PC-3 (cell line): ENCODE measurements at regions not wholly inside any gene's neighbourhood (a gene's known extent, or its start where the extent isn't known, plus 50 kb on each side); places are given as distances from the start of the nearest gene placed in this dataset.

Experiments
- ATAC-seq: fragments of 200-7000 bp; cut with Tn5 transposase; 2 replicates; pipeline ENCODE4 v1.9.1; 2020; ENCODE audit warnings: mild to moderate bottlenecking, moderate library complexity
- BruUV-seq: library from RNA; stranded (reverse); fragments of 400-500 nt; replicated peaks from 2 replicates; lab custom pipeline; 2021; lab: Mats Ljungman, UMichigan
- CTCF ChIA-PET: fragments of 300-600 bp; sonication (Branson Sonifier 250); formaldehyde crosslinking; loops from one replicate; lab custom pipeline; 2022; ENCODE audit warnings: antibody characterized with exemption; lab: Charles Lee
- POLR2A ChIA-PET: fragments of 300-600 bp; sonication (Branson Sonifier 250); formaldehyde crosslinking; loops from one replicate; lab custom pipeline; 2022; ENCODE audit warnings: antibody characterized with exemption; ENCODE audit not compliant: unreplicated experiment; lab: Charles Lee
- DNase-seq: peaks from one replicate; pipeline ENCODE4 v3.0.0-alpha.2; 2015
- H2AFZ ChIP-seq: fragments of 300-600 bp; sonication (generic); 2 replicates; pipeline ENCODE4 v1.6.0; 2016; ENCODE audit warnings: antibody characterized with exemption, low read length
- H3F3A ChIP-seq: fragments of 300-600 bp; sonication (generic); one replicate; pipeline ENCODE4 v1.6.0; 2017; ENCODE audit warnings: antibody characterized with exemption, low read length, control low read depth, mild to moderate bottlenecking; ENCODE audit not compliant: unreplicated experiment
- H3K27ac ChIP-seq: fragments of 300-600 bp; sonication (generic); 2 replicates; pipeline ENCODE4 v1.5.1; 2016; ENCODE audit warnings: mild to moderate bottlenecking, low read length
- H3K27me3 ChIP-seq: fragments of 300-600 bp; sonication (generic); 2 replicates; pipeline ENCODE4 v1.6.1; 2016; ENCODE audit warnings: low read length, mixed read lengths
- H3K36me3 ChIP-seq: fragments of 300-600 bp; sonication (generic); 2 replicates; pipeline ENCODE4 v1.6.1; 2016; ENCODE audit warnings: low read depth, mixed run types, low read length, mixed read lengths
- H3K4me1 ChIP-seq: fragments of 300-600 bp; sonication (generic); 2 replicates; pipeline ENCODE4 v1.5.1; 2016; ENCODE audit warnings: low read length; ENCODE audit not compliant: insufficient read depth
- H3K4me2 ChIP-seq: fragments of 300-600 bp; sonication (generic); 2 replicates; pipeline ENCODE4 v1.6.0; 2016; ENCODE audit warnings: low read length
- H3K4me3 ChIP-seq: fragments of 300-600 bp; sonication (generic); 2 replicates; pipeline ENCODE4 v1.5.1; 2016; ENCODE audit warnings: mild to moderate bottlenecking, low read length, mixed read lengths
- H3K79me2 ChIP-seq: fragments of 300-600 bp; sonication (generic); 2 replicates; pipeline ENCODE4 v1.6.1; 2017; ENCODE audit warnings: low read length, mixed read lengths
- H3K9ac ChIP-seq: fragments of 300-600 bp; sonication (generic); 2 replicates; pipeline ENCODE4 v1.6.0; 2016; ENCODE audit warnings: mild to moderate bottlenecking, low read length
- H3K9me2 ChIP-seq: fragments of 300-600 bp; sonication (generic); replicated peaks from 2 replicates; pipeline ENCODE4 v1.6.1; 2016; ENCODE audit warnings: mixed run types, low read length, mixed read lengths
- H3K9me3 ChIP-seq: fragments of 300-600 bp; sonication (generic); 2 replicates; pipeline ENCODE4 v1.6.1; 2016; ENCODE audit warnings: low read length, mixed read lengths
- H4K20me1 ChIP-seq: fragments of 300-600 bp; sonication (generic); 2 replicates; pipeline ENCODE4 v1.6.1; 2016; ENCODE audit warnings: low read length, mixed read lengths
- EZH2 ChIP-seq: fragments of 300-600 bp; sonication (generic); IDR thresholded peaks from one replicate; pipeline ENCODE4 v1.6.1; 2017; ENCODE audit warnings: antibody characterized with exemption, mild to moderate bottlenecking, low read length; ENCODE audit not compliant: unreplicated experiment
- EZH2phosphoT487 ChIP-seq: fragments of 300-600 bp; sonication (generic); IDR thresholded peaks from 2 replicates; pipeline ENCODE4 v1.6.1; 2018; ENCODE audit warnings: mild to moderate bottlenecking, antibody characterized with exemption, low read length, borderline replicate concordance
- intact Hi-C: fragments of 100-400 bp; cut with micrococcal nuclease; formaldehyde crosslinking; loops from 2 replicates; pipeline ENCODE4 v1.9.0; 2023
- TF ChIP-seq, protein P1 (sequence below): fragments of 300-600 bp; sonication (generic); conservative IDR thresholded peaks from 2 replicates; pipeline ENCODE4 v1.5.1; 2017; ENCODE audit warnings: antibody characterized with exemption, low read depth, mild to moderate bottlenecking, low read length

DNA sequence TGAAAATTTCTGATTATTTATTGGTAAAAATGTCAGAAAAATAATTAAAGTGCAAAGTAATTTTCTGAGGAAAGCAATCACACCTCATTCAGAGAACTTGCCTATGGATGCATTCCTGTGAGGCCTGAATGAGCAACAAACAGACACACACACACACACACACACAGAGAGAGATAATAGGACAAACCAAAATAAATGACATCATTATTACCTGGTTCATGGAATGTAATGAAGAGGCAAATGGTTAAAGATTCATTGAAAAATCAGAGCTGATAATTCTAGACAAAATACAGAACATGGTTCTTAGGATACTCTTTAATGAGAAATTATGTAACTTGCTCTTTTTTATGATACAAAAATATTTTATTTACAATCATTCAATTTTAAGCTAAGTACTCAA lies 490.6 kb upstream of the POU3F2 start:
- Histone ChIP-seq H3K4me3 (no peak overlapping the region), H2AFZ (no peak overlapping the region), H3K79me2 (no peaks in the 10 kb centered on the region), H3K27me3 (no peaks in the 10 kb centered on the region), H3F3A (no peaks in the 10 kb centered on the region), H3K36me3 (no peaks in the 10 kb centered on the region), H3K9me3 (no peaks in the 10 kb centered on the region), H3K9me2 (no peaks in the 10 kb centered on the region), H4K20me1 (no peaks in the 10 kb centered on the region), H3K4me1 (no peaks in the 10 kb centered on the region), H3K4me2 (no peak overlapping the region), H3K27ac (no peak overlapping the region), H3K9ac (no peak overlapping the region)
- TF ChIP-seq EZH2 (no peak), EZH2phosphoT487 (no peak)
- TF ChIP-seq, protein P1, sequence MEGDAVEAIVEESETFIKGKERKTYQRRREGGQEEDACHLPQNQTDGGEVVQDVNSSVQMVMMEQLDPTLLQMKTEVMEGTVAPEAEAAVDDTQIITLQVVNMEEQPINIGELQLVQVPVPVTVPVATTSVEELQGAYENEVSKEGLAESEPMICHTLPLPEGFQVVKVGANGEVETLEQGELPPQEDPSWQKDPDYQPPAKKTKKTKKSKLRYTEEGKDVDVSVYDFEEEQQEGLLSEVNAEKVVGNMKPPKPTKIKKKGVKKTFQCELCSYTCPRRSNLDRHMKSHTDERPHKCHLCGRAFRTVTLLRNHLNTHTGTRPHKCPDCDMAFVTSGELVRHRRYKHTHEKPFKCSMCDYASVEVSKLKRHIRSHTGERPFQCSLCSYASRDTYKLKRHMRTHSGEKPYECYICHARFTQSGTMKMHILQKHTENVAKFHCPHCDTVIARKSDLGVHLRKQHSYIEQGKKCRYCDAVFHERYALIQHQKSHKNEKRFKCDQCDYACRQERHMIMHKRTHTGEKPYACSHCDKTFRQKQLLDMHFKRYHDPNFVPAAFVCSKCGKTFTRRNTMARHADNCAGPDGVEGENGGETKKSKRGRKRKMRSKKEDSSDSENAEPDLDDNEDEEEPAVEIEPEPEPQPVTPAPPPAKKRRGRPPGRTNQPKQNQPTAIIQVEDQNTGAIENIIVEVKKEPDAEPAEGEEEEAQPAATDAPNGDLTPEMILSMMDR = no peak
- ATAC-seq (no peak), DNase-seq (no peak)
- intact Hi-C loops = no loop called here
- BruUV-seq = no TSS peak
- POLR2A ChIA-PET = no interaction called here
- CTCF ChIA-PET = no interaction called here

DNA sequence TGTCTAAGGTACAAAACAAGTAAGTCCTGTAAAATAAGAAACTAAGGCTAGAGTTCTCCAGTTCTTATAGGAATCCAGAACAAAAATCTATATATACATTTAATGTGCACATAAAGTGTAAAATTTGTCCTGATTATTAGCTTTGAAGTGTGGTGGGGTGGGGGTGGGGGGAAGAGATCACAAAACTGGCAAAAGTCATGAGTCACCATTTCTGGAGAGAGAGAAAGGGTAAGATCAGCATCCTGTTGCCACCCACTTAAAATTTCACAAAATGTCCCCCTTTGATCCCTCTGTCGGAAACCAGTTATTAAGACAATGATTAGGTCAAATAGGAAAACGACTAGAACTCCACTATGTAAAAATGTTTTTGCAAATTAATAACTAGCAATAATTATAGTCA lies 482.0 kb upstream of the POU3F2 start:
- intact Hi-C loops = no loop called here
- ChIA-PET CTCF (no interaction called here), POLR2A (no interaction called here)

DNA sequence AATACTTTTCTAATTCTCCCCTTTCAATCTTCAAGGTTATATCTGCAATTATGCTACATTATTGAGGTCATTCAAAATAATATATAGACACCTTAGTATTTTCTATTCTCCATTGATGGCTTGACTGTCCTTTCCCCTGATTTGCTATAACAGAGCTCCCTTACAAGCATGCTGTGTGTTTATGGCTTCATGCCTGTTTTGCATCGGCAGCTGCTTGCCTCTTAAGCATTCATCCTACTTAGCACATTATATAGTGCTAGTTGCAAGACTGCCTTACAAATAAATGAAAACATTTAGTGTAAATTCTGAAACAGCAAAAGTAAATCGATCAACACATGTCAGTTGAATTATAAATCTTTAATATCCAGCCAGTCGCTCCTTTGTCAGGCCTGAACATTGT lies 476.2 kb upstream of the POU3F2 start:
- ChIA-PET POLR2A (no interaction called here), CTCF (no interaction called here)
- no peak overlapping the region for H2AFZ ChIP-seq
- H3K9ac ChIP-seq = no peak overlapping the region
- H3K9me2 ChIP-seq = no peaks in the 10 kb centered on the region
- DNase-seq (no peak), ATAC-seq (no peak)
- H3K9me3 ChIP-seq = no peaks in the 10 kb centered on the region
- intact Hi-C loops = no loop called here
- no peaks in the 10 kb centered on the region for H3K79me2 ChIP-seq
- H3K36me3 ChIP-seq = no peaks in the 10 kb centered on the region
- no TSS peak for BruUV-seq
- TF ChIP-seq, protein P1 = no peak
- TF ChIP-seq EZH2phosphoT487 (no peak), EZH2 (no peak)
- H3K4me2 ChIP-seq = no peak overlapping the region
- H3F3A ChIP-seq = no peaks in the 10 kb centered on the region
- H4K20me1 ChIP-seq = no peaks in the 10 kb centered on the region
- no peaks in the 10 kb centered on the region; the same call in 1 of the 2 replicates for H3K27me3 ChIP-seq
- H3K4me1 ChIP-seq = no peaks in the 10 kb centered on the region
- no peak overlapping the region for H3K27ac ChIP-seq
- no peak overlapping the region for H3K4me3 ChIP-seq

More for the DNA sequence above, 482.0 kb upstream of the POU3F2 start:
- Histone ChIP-seq H3K4me3 (no peak overlapping the region), H2AFZ (no peak overlapping the region), H4K20me1 (no peaks in the 10 kb centered on the region), H3K4me1 (no peaks in the 10 kb centered on the region), H3K9ac (no peak overlapping the region), H3F3A (no peaks in the 10 kb centered on the region), H3K4me2 (no peak overlapping the region), H3K27me3 (no peaks in the 10 kb centered on the region; the same call in 1 of the 2 replicates), H3K27ac (no peak overlapping the region), H3K9me2 (no peaks in the 10 kb centered on the region), H3K36me3 (no peaks in the 10 kb centered on the region), H3K79me2 (no peaks in the 10 kb centered on the region), H3K9me3 (no peaks in the 10 kb centered on the region)
- DNase-seq (no peak), ATAC-seq (no peak)
- BruUV-seq = no TSS peak
- TF ChIP-seq EZH2 (no peak), EZH2phosphoT487 (no peak)
- TF ChIP-seq, protein P1 = no peak
